IPS-20b (cell line): ENCODE measurements at regions not wholly inside any gene's neighbourhood (a gene's known extent, or its start where the extent isn't known, plus 50 kb on each side); places are given as distances from the start of the nearest gene placed in this dataset.

Experiments used
- H3K27ac ChIP-seq: one replicate; pipeline ENCODE4 v1.5.1; 2013; ENCODE audit warnings: low read length
- H3K27me3 ChIP-seq: 2 replicates; pipeline ENCODE4 v1.6.1; 2013; ENCODE audit warnings: mild to moderate bottlenecking, low read length, inconsistent platforms; ENCODE audit not compliant: insufficient read depth
- H3K36me3 ChIP-seq: 2 replicates; pipeline ENCODE4 v1.6.1; 2013; ENCODE audit warnings: low read depth, mild to moderate bottlenecking, inconsistent platforms, low read length, moderate library complexity; ENCODE audit not compliant: insufficient read depth
- H3K4me1 ChIP-seq: 2 replicates; pipeline ENCODE4 v1.6.1; 2013; ENCODE audit warnings: mild to moderate bottlenecking, control low read depth, inconsistent platforms, low read length, moderate library complexity; ENCODE audit not compliant: insufficient read depth
- H3K4me3 ChIP-seq: 2 replicates; pipeline ENCODE4 v1.5.1; 2013; ENCODE audit warnings: mild to moderate bottlenecking, low read length, inconsistent platforms
- H3K9ac ChIP-seq: 2 replicates; pipeline ENCODE4 v1.6.1; 2013; ENCODE audit warnings: low read depth, mild to moderate bottlenecking, inconsistent platforms, low read length, moderate library complexity
- H3K9me3 ChIP-seq: 2 replicates; pipeline ENCODE4 v1.6.1; 2013; ENCODE audit warnings: mild to moderate bottlenecking, low read depth, low read length, inconsistent platforms; ENCODE audit not compliant: insufficient read depth

- Histone ChIP-seq H3K27ac (no peak overlapping the region), H3K36me3 (no peaks in the 10 kb centered on the region), H3K9ac (no peak overlapping the region), H3K27me3 (no peaks in the 10 kb centered on the region), H3K4me1 (no peaks in the 10 kb centered on the region), H3K9me3 (no peaks in the 10 kb centered on the region), H3K4me3 (no peak overlapping the region)
Observed at GRCh38 chr2:23112517-23112916, 272.5 kb upstream of the KLHL29 start.

DNA sequence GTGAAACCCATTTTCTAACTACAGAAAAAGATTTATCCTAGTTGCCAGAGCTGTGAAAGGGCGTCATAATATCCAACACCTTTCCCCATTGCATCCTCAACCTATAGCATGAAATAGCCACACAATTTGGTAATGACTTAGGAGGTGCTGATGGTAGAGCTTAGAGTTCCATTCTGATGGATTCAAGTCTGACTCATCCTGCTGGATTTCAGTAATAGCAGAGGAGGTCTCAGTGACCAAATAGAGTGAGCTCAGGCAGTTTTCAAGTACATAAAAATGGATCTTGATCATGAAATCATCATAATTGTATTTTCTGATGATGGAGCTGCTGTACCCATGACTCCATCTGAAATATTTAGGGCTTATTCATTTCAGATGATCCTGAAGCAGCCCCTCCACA is 270.7 kb upstream of the KLHL29 start:
- H3K4me1 ChIP-seq = no peaks in the 10 kb centered on the region
- no peaks in the 10 kb centered on the region for H3K36me3 ChIP-seq
- H3K9me3 ChIP-seq = no peaks in the 10 kb centered on the region

DNA sequence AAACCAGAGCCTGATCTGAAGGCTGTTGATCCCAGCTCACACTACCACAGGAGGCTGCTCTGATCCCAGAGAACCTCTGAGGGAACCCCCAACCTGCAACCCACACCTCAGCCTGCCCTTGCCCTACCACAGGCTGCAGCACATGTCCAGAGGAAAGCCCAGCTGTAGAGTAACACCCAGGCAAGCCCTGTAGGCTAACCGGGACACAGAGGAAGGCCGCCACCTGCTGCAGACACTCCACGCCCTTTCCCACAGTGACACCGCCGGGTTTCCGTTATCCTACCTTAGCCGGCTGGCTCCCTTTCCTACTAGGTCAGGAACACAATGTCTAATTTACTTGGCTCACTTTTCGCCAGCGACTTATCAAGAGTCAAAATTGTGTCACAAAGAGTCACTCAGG is 266.7 kb upstream of the KLHL29 start:
- no peak overlapping the region for H3K27ac ChIP-seq

More for the DNA sequence above, 270.7 kb upstream of the KLHL29 start:
- H3K27ac ChIP-seq = no peak overlapping the region
- H3K4me3 ChIP-seq = no peak overlapping the region
- no peaks in the 10 kb centered on the region for H3K27me3 ChIP-seq
- H3K9ac ChIP-seq = no peak overlapping the region

DNA sequence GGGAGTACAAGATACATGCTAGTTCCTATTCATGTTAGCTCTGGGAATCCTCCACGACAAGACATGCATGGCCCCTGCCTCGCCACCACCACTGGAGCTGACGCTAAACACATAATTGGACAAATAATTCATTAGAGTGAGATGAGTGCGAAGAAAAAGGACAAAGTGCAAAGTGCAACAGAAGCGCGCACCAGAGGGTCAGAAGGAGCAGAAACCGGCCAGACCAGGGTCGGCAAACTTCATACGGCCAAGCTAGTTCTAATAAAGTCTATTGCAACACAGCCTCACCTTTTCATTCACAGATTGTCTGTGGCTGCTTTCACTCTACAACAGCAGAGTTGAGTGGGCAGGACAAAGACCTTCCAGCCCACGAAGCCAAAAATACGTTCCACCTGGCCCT is 266.1 kb upstream of the KLHL29 start:
- H3K4me3 ChIP-seq = no peak overlapping the region
- no peaks in the 10 kb centered on the region for H3K27me3 ChIP-seq
- no peak overlapping the region for H3K27ac ChIP-seq
- H3K9me3 ChIP-seq = no peaks in the 10 kb centered on the region
- no peaks in the 10 kb centered on the region for H3K4me1 ChIP-seq
- H3K9ac ChIP-seq = no peak overlapping the region
- H3K36me3 ChIP-seq = no peaks in the 10 kb centered on the region

More for the DNA sequence above, 266.7 kb upstream of the KLHL29 start:
- H3K4me1 ChIP-seq = no peaks in the 10 kb centered on the region
- no peaks in the 10 kb centered on the region for H3K36me3 ChIP-seq
- no peaks in the 10 kb centered on the region for H3K27me3 ChIP-seq
- no peaks in the 10 kb centered on the region for H3K9me3 ChIP-seq
- H3K4me3 ChIP-seq = no peak overlapping the region
- H3K9ac ChIP-seq = no peak overlapping the region

GRCh38 chr2:23120161-23120560 is 264.8 kb upstream of the KLHL29 start:
- no peaks in the 10 kb centered on the region for H3K36me3 ChIP-seq
- no peak overlapping the region for H3K9ac ChIP-seq
- no peaks in the 10 kb centered on the region for H3K9me3 ChIP-seq
- H3K27ac ChIP-seq = no peak overlapping the region
- H3K27me3 ChIP-seq = no peaks in the 10 kb centered on the region
- H3K4me3 ChIP-seq = no peak overlapping the region
- no peaks in the 10 kb centered on the region for H3K4me1 ChIP-seq

DNA sequence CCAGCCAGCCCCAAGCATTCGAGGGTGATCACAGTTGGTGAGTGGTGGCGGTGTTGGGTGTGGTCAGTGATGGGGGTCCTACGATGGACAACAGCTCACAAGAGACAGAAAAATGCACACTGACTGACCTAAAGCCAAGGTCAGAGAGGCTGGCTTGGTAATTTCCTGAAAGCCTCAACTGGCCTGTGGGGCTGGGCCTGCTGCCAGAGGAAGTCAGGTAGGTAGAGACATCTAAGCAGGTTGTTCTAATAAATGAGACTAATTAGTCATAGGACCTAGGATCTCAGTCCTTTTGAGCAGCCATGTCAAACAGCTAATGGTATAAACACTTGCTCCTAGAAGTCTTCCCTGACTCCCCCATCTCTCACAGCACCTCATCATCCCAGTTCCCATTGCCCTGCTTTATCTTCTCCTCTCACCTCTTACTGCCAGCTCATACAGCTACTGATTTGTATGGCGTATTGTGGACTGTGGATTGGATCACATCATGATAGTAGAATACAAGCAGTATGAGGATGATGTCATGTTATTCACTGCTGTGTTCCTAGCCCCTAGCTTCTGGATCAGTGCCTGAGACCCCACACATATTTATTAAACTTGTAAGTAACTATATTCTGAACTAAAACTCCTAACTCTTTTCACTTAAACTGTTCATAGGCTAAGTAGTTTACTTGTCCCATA is 262.9 kb upstream of the KLHL29 start:
- H3K9me3 ChIP-seq = no peaks in the 10 kb centered on the region
- no peaks in the 10 kb centered on the region for H3K36me3 ChIP-seq
- no peaks in the 10 kb centered on the region for H3K27me3 ChIP-seq
- H3K27ac ChIP-seq = no peak overlapping the region
- H3K9ac ChIP-seq = no peak overlapping the region
- H3K4me1 ChIP-seq = no peaks in the 10 kb centered on the region
- no peak overlapping the region for H3K4me3 ChIP-seq

DNA sequence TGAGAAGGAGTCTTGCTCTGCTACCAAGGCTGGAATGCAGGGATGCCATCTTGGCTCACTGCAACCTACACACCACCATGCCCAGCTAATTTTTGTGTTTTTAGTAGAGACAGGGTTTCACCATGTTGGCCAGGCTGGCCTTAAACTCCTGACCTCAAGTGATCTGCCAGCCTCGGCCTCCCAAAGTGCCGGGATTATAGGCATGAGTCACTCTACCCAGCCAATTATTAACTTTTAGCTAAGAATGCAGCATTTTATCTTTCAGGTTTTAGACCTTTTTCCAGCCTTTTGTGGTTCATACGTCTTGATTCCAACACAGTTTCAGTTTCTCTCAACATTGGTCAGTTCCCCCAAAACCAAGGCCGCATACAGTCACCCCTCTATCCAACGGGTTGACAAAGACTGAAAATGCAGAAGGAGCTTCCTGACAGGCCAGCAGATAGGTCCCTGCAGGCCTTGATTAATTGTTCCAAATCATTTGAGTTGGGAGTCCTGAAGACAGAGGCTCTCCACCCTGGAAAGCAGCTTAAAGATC is 262.2 kb upstream of the KLHL29 start:
- H3K4me3 ChIP-seq = no peak overlapping the region
- no peak overlapping the region for H3K9ac ChIP-seq
- H3K27me3 ChIP-seq = no peaks in the 10 kb centered on the region
- no peaks in the 10 kb centered on the region for H3K36me3 ChIP-seq
- no peak overlapping the region for H3K27ac ChIP-seq
- no peaks in the 10 kb centered on the region for H3K9me3 ChIP-seq
- H3K4me1 ChIP-seq = no peaks in the 10 kb centered on the region

- no peak overlapping the region for H3K27ac ChIP-seq
- H3K4me3 ChIP-seq = no peak overlapping the region
- H3K27me3 ChIP-seq = no peaks in the 10 kb centered on the region
- H3K36me3 ChIP-seq = no peaks in the 10 kb centered on the region
- no peak overlapping the region for H3K9ac ChIP-seq
- peaks cover 4% of the 10 kb centered on the region for H3K9me3 ChIP-seq
- no peaks in the 10 kb centered on the region for H3K4me1 ChIP-seq
Observed at GRCh38 chr2:23123686-23124085, 261.3 kb upstream of the KLHL29 start.

GRCh38 chr2:23124214-23124750 is 260.7 kb upstream of the KLHL29 start:
- Histone ChIP-seq H3K27me3 (no peaks in the 10 kb centered on the region), H3K4me1 (no peaks in the 10 kb centered on the region), H3K36me3 (no peaks in the 10 kb centered on the region), H3K9me3 (peaks cover 10% of the 10 kb centered on the region), H3K27ac (no peak overlapping the region), H3K4me3 (no peak overlapping the region), H3K9ac (no peak overlapping the region)

GRCh38 chr2:23127465-23127864 is 257.5 kb upstream of the KLHL29 start:
- no peaks in the 10 kb centered on the region for H3K27me3 ChIP-seq
- H3K9ac ChIP-seq = no peak overlapping the region
- H3K27ac ChIP-seq = no peak overlapping the region
- H3K4me3 ChIP-seq = no peak overlapping the region
- H3K4me1 ChIP-seq = no peaks in the 10 kb centered on the region
- no peaks in the 10 kb centered on the region for H3K36me3 ChIP-seq
- peaks cover 10% of the 10 kb centered on the region for H3K9me3 ChIP-seq

- no peaks in the 10 kb centered on the region for H3K27me3 ChIP-seq
- H3K4me3 ChIP-seq = no peak overlapping the region
- H3K36me3 ChIP-seq = no peaks in the 10 kb centered on the region
- H3K9ac ChIP-seq = no peak overlapping the region
- H3K27ac ChIP-seq = no peak overlapping the region
- no peaks in the 10 kb centered on the region for H3K4me1 ChIP-seq
- H3K9me3 ChIP-seq = peaks cover 10% of the 10 kb centered on the region
Observed at GRCh38 chr2:23128684-23129292, 256.2 kb upstream of the KLHL29 start.

- Histone ChIP-seq H3K4me3 (no peak overlapping the region), H3K9ac (no peak overlapping the region), H3K9me3 (peaks cover 10% of the 10 kb centered on the region), H3K36me3 (no peaks in the 10 kb centered on the region), H3K27ac (no peak overlapping the region), H3K27me3 (no peaks in the 10 kb centered on the region), H3K4me1 (peaks cover 3% of the 10 kb centered on the region; the same call in 1 of the 2 replicates)
Observed at GRCh38 chr2:23131066-23131575, 253.9 kb upstream of the KLHL29 start.
